GM12873 (cell line): ENCODE measurements at regions not wholly inside any gene's neighbourhood (a gene's known extent, or its start where the extent isn't known, plus 50 kb on each side); places are given as distances from the start of the nearest gene placed in this dataset.

Experiments
- TF ChIP-seq, protein P1 (sequence below): IDR thresholded peaks from 2 replicates; pipeline ENCODE4 v1.5.1; 2012; ENCODE audit warnings: low read depth, mild to moderate bottlenecking, moderate library complexity, low read length, control low read depth; ENCODE audit not compliant: insufficient read depth; ENCODE audit errors: missing control alignments

DNA sequence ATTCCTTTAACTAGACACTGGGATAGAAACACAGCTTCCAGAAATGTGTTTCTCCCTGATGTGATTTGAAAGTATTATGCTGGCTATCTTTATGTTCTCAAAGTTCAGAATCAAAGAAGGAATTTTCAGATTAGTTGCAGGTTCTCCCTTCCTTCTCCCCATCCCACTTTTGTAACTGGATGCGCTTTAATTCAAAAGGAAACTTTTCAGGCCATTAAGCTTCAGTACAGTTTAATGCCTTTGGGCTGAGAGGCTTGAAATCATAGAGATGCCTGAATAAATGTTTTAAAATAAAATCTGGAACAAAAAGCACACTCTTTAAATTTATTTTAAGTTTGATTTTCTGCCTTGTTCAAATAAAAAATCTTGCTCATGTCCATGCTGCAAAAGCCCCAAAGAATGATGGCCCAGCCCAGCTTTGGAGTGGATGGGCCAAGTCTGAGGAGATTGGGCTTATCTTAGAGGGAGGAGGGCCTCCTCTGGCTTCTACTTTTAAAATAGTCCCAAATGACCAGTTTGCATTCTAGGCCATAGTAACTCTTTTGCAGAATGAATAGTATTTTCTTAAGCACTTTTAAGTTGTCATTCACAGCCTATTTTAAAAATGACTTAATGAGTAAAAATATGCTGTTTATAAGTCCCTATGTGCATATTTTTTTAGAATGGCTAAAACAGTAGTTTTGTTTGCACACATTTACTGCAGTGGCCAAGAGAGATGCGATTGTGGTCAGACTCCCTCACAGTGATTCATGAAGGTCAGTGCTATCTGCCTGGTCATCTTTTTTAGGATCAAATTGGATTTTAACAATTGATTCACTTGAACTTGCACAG, 129.2 kb downstream of the MTX2 start:
- TF ChIP-seq, protein P1, sequence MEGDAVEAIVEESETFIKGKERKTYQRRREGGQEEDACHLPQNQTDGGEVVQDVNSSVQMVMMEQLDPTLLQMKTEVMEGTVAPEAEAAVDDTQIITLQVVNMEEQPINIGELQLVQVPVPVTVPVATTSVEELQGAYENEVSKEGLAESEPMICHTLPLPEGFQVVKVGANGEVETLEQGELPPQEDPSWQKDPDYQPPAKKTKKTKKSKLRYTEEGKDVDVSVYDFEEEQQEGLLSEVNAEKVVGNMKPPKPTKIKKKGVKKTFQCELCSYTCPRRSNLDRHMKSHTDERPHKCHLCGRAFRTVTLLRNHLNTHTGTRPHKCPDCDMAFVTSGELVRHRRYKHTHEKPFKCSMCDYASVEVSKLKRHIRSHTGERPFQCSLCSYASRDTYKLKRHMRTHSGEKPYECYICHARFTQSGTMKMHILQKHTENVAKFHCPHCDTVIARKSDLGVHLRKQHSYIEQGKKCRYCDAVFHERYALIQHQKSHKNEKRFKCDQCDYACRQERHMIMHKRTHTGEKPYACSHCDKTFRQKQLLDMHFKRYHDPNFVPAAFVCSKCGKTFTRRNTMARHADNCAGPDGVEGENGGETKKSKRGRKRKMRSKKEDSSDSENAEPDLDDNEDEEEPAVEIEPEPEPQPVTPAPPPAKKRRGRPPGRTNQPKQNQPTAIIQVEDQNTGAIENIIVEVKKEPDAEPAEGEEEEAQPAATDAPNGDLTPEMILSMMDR: no peak

DNA sequence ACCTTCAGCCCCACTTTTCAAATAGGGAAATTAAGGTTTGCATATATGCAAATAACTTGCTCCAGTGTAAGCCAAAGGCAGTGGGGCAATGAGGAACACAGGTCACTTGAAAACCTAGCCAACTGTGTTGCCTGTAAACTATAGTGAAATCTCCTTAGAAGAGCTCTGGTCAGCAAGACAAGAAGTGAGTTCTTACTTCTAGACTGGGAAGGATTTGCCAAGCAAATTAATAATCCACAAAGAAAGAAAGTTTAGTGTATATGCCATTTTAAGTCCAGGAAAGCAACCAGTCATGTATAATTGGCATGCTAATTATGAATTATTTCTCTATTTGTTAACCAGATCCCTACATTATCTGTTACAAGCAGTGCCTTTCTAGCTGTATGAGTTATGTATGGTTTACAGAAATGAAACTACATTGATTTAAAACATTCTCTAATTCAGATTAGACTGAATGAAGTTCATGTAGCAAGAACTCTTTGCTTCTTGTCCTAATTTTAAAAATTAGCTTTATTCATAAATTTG, 129.9 kb downstream of the MTX2 start:
- TF ChIP-seq, protein P1: no peak

DNA sequence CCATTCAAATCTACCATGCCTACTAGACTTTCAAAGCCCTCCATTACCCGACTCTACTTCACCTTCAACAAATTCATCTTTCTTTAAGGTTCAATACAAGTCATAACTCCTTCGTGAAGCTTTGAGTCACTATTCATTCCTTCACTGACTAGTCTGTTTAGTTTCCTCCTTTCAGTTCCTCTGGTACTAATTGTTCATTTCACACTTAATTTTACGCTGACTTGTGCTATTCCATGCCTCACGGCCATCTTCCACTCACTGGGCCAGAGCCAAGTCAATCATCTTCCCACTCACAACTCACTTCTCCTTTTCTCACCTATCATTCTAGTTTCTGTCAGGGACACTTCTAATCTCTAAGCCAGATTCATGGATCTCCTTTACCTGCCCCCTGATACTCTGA, 136.2 kb downstream of the MTX2 start:
- TF ChIP-seq, protein P1: no peak

DNA sequence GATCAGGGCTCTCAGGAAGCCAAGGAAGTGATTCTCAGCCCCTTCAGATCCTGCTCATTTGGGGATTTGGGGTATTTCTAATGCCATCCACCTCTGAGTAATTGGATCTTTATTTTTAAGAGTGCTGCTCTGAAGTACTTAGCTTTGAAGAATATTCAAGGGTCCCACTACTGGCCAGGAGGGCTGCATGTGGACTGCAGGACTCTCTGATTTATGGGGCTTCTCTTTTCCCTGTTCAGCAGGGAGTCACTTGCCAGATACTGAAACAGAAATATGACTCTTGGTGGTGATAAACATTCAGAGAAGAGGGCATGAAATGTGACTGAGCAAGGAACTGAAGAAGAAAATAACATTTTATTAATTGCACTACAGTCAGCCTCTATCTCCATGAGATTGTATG, 138.5 kb downstream of the MTX2 start:
- TF ChIP-seq, protein P1: no peak

DNA sequence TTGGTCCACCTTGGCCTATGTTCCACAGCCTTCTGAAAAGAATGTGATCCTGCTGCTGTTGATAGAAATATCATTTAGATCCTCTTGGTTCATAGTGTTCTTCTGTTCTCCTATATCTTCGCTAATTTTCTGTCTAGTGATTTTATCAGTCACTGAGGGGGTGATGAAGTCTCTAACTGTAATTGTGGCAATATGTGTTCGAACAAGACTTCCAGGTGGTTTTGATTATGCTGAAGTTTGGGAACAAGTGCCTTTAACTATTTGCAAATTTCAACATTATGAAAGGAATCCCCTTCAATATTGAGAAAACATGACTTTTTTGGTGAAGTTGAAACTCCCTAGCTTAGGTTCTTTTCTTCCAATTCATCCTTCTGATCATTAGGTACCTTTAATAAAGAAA, 140.4 kb downstream of the MTX2 start:
- TF ChIP-seq, protein P1: no peak

DNA sequence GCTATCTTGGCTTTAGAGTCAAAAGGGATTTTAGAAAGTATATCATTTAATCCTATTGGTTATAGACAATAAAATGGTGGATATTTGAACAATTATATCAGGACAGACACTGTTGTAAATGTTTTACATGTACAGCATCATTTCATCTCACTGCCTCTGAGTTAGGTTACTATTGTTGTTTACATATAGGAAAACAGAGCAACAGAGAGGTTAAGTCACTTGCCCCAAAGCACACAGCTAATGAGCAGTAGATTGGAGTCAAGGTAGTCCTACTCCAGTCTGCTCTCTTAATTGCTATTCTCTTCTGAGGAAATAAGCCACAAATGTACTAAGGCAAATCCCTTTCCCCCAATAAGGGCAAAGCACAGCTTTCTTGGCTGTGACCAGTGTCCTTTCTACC, 142.9 kb downstream of the MTX2 start:
- TF ChIP-seq, protein P1: no peak

DNA sequence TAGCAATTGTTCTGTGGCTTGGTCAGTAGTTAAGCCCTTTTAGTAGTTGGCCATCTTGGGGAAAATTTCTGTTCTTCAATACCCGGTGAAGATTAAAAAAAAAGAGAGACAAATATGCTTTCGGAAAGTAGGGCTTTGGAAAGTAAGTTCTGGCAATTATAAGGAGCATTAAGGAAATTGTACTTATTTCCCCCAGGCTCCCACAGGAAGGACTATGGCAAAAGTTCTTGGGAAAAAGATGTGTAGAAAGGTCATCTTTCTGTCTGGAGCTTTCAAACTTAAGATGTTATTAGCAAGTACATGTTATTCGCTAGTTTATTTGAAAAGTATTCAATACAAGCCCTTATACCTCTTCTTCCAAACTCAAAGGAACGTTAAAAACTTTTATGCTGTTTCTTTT, 144.5 kb downstream of the MTX2 start:
- TF ChIP-seq, protein P1: no peak
